ENCODE measurements at regions not wholly inside any gene's neighbourhood (a gene's known extent, or its start where the extent isn't known, plus 50 kb on each side); places are given as distances from the start of the nearest gene placed in this dataset.
"Not testable (repeated sequence)": the region's sequence is repeated elsewhere in the genome, so short reads cannot be mapped to it uniquely, and the experiment has no call there.

DNA sequence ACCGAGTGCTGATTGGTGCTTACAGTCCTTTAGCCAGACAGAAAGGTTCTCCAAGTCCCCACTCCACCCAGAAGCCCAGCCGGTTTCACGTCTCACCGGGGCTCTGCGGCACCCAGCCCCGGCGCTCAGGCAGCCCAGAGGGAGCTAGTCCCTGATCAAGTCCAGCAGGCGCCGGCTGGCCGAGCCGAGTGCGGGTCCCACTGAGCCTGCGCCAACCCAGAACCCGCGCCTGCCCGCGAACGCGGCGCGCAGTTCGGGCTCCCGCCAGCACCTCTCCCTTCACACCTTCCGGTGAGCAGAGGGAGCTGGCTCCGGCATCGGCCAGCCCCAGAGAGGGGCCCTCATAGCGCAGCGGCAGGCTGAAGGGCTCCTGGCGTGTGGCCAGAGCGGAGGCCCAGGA lies 481.6 kb upstream of the CHD1 start:
- not testable (repeated sequence) for DNase-seq

DNA sequence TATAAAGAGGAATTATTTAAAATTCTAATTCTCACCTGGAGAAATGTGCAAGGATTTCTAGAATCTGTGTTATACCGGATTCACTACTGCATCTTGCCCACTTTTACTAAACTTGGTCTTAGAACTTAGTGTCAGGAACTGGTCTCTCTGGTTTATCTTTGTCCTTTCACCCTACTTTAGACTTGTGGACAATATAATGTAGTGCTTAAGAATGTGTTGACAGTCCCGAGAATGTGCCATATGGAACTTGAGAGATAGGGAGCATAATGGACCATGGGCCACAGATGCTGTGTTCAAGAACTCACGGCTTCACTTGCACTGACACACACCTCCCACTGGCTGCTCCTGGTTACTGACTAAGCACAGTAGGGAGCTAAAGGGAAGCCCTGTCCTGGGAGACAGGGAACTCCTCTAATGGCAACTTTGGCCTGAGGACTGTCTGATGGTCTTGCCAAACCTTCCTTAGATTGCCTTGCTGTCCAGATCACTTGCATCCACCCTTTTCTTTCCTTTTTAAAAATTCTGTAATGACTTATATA lies 476.0 kb upstream of the CHD1 start:
- not testable (repeated sequence) for DNase-seq

DNA sequence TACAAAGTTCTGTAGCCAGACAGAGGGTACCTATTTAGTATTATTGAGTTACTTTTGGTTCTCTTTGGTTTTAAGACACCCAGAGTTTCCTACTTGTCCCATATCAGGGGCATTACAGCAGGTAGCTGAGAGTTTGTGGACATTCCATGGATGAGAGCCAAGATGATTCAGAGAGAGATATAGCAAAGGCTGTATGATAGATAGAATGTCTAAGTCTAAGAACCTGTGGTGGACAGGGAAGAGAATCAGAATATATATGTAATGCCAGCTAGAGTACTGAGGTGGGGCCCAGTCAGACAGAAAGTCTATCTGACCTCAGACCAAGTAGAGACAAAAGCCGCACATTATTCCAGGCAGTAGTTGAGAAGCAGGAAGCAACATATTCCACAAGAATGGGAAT lies 471.8 kb upstream of the CHD1 start:
- not testable (repeated sequence) for DNase-seq

DNA sequence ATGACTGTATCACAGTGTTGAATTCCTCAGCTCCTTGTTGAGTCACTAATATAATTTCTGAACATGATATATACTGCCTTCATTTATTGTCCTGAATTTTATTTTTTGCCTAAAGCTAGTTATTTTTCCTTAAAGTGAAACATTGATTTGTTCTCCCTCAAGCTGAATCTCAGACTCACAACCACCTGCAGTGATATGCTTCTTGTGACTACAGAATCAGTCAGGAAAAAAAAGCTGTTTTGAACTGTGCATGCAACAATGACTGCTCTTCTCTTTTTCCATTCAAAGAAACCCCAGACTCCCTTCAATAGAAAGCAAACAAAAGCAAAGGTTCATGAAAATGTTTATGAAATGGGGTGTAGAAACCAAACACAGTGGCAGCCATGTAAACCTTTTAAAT lies 470.2 kb upstream of the CHD1 start:
- DNase-seq = no peak

DNA sequence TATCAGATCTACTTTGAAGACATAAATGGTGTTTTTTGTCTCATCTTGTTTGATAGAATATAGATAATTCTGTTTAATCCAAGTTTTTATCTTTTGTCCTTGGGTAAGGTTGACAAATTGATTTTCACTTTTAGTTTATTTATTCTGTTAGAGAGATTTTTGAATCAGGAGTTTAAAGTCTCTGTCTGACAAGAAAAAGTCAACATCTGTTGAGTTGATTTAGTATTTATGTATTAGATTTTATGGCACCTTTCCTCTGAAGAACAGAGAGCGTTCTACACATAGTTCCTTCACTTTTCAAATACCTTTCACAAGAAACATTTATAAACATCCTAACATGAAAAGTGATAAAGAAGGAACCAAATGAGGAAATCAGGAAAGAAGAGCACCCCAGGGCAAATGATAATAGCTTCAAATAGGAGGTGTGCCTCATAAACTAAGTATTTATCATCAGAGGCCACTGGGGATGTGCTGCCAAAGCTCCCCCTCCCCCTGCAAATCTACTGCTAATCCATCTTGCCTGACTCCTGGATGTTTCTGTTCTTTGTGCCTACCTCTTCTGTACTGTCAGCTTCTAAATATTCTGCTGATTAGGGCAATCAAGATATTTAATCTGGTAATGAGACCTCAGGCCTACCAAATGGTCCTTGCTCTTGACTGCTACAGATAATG lies 457.7 kb upstream of the CHD1 start:
- DNase-seq = no peak

DNA sequence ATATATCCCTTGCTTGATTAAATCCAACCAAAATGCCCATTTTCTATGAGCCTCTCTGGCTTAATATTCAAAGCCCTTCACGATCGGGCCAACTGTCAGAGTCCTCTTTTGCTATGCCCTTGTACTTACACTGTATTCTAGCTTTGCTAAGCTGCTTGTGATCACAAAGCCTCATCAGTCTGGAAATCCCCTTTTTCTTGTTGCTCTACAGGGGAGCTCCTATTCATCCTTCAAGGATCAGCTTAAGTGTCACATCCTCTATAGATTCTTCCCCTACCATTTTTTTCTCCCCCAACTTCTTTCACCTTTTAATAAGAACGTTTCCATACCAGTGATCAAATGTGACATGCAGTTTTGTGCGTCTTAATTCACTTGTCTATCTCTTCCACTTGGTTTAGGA lies 450.4 kb upstream of the CHD1 start:
- DNase-seq = no peak

DNA sequence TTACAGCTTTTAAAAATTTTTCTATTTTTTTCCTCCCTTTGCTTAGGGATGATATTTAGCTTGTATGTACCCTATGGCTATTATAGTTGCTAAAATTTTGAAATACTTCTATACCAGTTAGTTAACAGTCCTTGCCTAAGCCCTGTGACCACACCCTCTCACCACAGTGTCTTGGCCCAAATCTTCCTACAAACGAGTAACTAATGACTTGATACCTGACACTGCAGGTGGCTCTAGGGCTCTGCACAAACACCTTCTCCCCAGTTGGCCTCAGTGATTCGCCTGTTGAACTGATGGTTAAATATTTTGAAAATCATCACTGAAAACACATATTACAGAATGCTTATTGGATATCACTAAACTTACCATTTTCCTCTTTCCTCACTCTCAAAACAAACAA lies 449.6 kb upstream of the CHD1 start:
- no peak for DNase-seq

DNA sequence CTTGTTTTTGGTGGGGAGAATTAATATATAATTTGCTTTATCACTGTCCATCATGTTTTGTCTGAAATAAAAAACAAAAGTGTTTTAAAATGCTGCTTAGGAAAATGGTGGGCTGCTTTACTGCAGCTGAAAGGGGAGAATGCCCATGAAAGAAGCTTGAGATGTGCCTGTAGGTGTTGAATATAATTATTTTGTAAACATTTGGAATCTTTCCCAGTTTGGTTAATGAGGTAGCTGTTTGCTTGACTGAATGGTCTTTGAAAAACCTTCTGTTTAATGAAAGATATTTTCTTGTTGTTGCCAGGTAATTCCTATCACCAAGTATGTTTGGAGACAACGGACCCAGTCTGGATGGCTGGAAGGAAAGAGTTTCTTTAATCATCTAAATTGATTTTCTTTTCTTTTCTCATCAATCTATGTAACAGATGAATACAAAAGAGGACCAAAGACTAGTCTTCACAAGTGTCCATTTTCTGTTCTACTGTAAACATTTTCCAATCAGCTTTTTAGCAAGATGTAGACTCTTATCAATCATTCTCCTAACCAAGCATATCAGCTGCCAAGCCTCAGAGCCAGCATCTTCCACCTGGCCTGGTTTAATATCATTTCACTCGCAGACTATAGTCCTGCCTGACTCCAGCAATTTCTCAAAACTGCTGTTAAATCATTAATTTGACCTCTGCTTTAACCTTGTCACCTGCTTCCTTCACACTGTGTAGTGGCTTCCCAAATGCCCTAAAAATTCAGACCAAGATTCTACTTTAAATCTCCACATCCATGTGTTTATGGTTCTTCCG lies 441.2 kb upstream of the CHD1 start:
- no peak for DNase-seq

DNA sequence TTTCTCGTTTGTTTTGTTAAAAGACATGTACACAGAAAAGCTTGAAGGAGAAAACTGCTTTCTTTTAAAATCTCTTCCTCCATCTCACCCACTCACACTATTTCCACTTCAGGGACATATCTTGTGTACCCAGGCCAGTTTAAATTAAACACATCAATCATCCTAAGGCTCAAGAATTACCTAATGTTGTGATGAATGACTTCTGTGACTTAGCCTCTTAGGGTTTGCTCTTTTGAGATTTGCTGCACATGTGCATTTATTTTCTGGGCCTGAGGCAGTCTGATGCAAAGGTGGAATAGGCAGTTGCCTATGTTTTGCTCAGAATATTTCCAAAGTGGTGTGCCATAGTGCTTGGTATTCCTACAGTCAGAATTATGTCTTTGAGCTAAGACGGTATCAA lies 439.9 kb upstream of the CHD1 start:
- no peak for DNase-seq

DNA sequence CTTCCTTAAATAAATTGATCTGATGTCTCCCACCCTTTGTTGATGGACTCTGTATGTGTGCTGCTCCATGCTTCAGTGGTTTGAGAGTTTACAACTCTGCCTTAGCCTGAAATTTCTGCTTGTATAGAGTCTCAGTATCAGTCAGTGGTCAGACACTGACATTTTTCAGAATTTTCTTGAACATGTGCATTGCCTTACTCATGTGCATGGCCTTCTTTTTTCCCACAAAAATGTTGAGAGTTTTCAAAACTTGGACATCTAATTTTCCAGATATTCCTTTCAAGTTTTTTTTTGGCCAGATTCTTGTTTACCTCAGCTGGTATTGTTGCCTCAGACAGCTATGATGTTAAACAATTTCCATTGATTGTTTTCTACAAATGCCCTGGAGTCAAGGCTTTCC lies 427.1 kb upstream of the CHD1 start:
- no peak for DNase-seq

DNA sequence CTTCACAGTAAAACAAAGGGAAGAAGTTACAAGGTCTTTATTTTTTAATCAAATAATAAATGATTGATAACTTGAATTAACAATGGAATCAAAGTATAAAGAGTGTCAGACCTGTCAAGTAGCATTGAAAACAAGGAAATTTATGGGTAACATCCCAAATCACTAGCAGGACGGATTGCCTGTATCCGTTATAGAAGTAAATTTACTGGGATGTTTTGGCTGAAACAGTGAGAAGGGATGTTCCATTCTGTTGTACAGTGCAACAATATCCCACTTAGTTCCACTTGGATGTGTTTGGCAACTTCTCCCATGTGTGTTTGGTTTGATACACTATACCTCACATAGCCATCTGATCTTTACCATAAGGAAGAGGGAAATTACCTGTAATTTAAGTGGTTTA lies 421.0 kb upstream of the CHD1 start:
- no peak for DNase-seq

DNA sequence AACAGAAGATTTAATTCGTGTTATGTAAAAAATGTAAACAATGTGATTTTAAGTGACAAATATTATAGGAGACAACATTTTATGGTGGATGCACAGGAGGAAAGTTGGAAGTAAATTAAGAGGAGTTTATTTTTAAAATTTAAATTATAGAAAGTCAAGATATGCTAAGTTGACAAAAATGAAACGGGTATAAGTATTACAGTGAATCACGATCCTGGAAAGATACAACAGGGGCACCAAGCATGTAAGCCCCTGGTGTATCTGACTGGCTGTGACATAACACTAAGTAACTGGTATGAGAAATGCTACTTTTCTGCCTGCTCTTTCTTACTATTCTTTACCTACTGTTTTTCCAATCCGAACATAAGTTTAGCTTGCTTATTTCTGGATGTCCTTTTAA lies 419.8 kb upstream of the CHD1 start:
- no peak for DNase-seq

DNA sequence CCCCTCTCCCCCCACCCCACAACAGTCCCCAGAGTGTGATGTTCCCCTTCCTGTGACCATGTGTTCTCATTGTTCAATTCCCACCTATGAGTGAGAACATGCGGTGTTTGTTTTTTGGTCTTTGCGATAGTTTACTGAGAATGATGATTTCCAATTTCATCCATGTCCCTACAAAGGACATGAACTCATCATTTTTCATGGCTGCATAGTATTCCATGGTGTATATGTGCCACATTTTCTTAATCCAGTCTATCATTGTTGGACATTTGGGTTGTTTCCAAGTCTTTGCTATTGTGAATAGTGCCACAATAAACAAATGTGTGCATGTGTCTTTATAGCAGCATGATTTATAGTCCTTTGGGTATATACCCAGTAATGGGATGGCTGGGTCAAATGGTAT lies 411.0 kb upstream of the CHD1 start:
- DNase-seq = not testable (repeated sequence)

DNA sequence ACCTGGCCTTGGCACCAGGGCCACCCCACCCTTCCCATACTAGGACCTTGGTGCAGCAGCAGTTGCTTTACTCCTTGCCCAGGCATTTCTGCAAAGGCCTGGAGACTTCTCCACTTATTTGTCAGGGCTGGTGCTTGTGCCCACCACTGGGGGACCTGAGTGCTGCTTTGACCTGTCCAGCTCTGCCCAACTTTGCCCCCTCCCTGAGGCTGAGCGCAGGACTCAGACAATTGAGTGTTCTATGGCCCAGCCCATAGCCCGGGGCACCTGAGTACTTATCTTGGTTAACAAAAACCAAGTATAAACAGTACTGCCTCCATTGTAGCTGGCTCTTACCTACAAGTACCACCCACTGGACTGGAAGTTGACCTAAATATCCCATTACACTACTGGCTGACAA lies 406.1 kb upstream of the CHD1 start:
- DNase-seq = no peak

DNA sequence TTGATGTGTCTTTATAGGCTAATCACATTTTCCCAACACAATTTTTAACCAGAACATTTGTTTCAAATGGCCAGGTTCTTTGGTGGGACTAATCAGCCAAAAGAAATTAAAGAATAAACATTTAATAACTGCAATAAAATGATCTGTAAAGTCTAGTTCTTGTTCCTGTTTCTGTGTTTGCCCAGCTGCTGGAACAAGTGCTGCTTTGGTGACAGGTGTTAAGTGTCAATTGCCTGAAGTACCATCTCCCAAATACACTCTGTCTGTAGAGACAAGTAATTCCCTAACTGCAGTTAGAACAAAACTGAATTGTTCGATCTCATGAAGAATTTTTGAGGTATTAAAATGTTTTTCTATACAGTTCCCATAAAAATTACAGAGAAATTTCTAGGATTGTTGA lies 402.3 kb upstream of the CHD1 start:
- DNase-seq = no peak

DNA sequence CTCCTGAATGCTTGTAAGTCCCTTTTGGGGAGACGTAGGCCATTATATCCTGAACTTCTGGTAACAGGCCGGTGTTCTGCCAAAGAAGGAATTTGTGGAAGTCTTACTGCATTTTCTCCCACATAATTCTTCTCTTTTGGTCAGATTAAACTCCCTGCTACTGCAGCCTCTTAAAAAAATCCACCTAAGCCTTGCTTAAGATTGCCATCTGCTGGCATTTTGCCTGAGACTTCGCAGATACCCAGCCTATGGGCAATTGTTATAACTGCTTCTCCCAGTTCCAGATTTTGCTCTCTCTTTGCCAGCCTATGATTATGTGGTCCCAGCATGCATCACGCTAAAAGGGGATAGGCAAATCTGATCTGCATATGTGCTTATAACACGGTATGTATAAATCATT lies 391.6 kb upstream of the CHD1 start:
- DNase-seq = no peak

DNA sequence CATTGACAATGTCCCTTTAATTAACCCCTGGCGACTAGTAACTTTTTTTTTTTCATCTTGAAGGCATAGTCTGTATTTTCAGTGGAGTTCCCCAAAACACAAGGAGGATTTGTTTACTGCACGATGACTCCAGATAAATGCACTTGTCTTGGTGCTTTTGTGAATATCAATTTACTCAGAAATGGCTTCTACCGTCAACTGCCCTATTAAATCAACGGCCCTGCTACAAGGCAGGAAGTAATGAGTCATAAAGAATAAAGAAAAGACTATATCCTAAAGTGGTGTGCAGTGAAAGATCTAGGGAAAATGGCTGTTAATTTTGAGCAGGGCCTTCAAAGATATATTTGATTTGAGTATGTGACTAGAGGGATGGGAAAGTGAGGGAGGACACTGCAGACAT lies 388.3 kb upstream of the CHD1 start:
- DNase-seq = no peak

DNA sequence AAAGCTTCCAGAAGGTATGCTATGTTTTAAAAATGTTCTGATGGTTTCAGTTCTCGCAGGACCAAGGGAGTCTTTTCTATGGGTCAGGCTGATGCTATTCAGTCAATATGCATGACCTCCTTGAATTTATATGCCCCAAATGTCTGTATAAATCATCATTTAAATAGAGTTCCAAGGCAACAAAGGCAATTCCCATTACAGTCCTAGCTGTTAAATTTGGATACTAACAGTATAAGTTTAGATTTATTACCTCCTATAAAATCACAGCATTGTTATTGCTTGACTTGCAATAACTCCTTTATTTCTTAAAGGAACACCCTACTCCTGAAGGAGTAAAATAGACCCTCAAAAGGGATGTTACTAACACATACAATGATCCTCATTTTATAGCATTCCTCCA lies 387.7 kb upstream of the CHD1 start:
- no peak for DNase-seq

DNA sequence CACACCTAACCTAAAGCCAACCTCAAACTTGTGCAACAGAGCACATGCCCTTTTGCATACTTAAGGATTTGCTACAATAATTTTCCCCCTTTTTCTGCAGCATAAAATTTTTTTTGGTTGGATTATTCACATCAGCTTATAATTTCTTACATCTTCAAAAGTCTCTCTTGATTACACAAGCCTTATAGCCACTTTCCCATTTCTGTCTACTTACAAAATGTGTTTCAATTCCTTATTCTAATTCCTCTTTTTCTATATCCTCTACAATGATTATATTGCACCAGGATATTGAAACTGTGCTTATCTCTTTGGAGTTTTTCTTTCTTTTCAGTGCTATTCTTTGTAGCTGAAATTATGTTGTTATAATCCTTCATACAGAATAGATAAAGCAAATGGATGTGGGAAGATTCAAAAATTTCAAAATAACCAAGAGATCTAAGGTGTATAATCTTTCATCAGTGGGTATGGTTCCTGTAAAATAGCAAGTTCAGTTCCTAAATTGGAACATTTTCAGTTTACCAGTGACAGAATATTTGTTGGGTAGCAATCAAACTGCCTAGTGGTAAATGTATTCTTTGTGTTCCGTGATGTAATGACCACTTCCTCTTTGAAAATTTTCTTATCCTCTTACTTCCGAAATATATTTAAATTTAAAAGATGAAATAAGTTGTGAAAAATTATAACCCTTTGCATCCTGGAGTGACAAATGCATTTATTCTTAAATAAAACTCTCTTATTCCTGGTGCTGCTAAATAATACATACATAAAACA lies 386.8 kb upstream of the CHD1 start:
- no peak for DNase-seq

DNA sequence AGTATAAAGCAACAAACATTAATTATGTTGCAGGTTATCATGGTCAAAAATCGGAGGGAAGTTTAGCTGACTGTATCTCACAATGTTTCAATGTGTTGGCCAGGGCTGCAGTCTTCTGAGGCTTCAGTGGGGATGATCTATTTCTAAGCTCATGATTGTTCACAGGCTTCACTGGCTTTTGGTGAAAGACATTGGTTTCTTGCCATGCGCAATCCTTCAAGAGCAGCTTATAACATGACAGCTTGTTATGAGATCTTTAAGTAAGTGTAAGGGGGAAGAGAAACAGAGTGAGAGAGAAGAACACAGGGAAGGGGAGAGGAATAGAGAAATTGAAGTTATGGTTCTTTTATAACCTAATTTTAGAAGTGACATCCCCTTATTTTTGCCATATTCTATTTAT lies 385.9 kb upstream of the CHD1 start:
- DNase-seq = no peak

DNA sequence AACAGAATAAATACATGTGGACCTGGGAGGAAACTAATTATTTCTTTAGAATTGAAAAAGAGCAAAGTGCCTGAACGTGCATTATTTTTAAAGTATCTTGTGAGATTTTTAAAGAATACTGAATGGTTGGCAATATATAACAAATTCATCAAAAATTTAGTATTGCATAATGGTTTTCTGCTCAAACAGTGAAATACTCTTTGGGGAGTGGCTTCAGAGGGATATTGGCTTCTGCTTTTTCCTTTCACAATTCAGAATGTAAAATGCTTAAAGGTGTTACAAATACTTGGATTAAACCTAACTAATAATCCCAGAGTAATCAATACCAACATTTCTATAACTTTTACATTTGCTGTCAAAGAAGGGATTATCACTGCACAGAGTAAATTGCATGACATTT lies 379.3 kb upstream of the CHD1 start:
- DNase-seq = no peak

DNA sequence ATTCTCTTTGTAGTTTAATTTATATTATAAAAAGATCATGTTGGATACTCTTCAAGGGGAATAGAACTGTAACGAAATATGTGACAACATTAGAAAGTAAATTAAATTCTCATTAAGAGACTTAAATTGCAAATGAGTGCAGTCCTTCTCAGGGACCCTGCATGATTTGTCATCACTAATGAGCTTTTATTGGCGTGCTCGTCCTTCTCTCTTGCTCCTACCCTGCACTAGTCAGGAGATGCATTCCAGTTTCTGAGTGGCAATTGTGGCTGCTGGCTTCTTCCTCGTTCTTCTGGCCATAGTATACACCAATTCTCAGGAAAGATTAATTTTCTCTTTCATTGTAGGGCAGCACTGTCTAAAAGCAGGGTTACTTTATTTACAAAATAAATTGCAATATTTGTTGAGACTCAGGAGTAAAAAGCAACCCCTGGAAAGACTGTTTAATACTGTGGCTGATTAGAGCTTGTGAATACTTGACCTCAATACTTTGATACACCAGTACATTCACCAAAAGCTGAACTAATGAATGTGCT lies 376.3 kb upstream of the CHD1 start:
- no peak for DNase-seq

DNA sequence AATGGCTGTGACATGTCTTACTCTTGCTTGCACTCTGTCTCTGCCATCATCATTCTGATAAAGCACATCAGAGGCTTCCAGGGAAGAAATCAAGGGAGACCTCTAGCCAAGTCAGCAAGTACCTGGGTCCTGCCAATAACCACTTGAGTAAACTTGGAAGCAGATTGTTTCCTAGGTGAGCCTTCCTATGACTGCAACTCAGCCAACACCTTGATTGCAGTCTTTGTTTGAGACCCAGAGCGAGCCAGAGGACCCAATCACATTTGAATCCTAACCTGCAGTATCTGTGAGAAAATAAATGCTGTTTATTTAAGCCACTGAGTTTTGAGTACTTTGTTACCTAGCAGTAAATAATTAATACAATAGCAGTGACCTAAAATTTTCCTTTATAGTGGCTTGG lies 356.8 kb upstream of the CHD1 start:
- no peak for DNase-seq

DNA sequence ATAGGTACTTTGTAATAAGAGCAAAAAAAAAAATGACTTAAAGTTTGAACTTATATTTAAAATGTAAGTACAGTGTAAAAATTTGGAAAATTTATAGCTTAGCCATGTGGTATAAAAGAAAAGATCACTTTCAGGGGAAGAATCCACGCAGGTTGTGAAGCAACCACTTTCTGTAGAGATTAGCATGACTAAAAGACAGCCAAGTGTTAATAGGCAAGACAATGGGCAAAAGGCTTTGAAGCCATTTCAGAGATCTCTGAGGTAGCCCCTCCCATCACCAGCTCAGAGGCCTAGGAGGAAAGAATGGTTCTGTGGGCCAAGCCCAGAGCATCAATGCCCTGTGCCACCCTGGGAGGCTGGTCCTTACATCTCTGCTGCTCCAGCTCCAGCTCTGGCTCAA lies 346.3 kb upstream of the CHD1 start:
- DNase-seq = no peak
